ENCODE measurements at regions not wholly inside any gene's neighbourhood (a gene's known extent, or its start where the extent isn't known, plus 50 kb on each side); places are given as distances from the start of the nearest gene placed in this dataset.

GRCh38 chr4:12697970-12698369 is 786.2 kb downstream of the RAB28 start:
- ChIA-PET POLR2A (no interaction called here), CTCF (ENCODE audit: low intra/inter-chr PET ratio, low total read pairs) (no interaction called here)
- H4K20me1 ChIP-seq (ENCODE audit: insufficient read depth, low read length) = no peaks in the 10 kb centered on the region
- ATAC-seq = no peak
- H3K4me2 ChIP-seq (ENCODE audit: low read depth, low read length) = no peak overlapping the region
- H3K27me3 ChIP-seq (ENCODE audit: control insufficient read depth in 1 of 2, insufficient read depth in 2 of 2, low read length in 2 of 2) = no peaks in the 10 kb centered on the region
- H3K4me1 ChIP-seq (ENCODE audit: insufficient read depth, low read length) = no peaks in the 10 kb centered on the region
- H3K36me3 ChIP-seq (replicated peaks in 1 of 2; ENCODE audit: control insufficient read depth in 1 of 2, insufficient read depth in 2 of 2, low read length in 2 of 2) = no peaks in the 10 kb centered on the region
- intact Hi-C loops (cut with micrococcal nuclease; ENCODE audit: unreplicated experiment) (no loop called here), in situ Hi-C loops (cut with HindIII; ENCODE audit: extremely low pct_ligation_motif_present, low pct_unique_long_range_greater_than_20kb) (no loop called here)
- FAIRE-seq = no peak
- H3K79me2 ChIP-seq (ENCODE audit: insufficient read depth, low read length) = no peaks in the 10 kb centered on the region
- no peaks in the 10 kb centered on the region for H3K9me3 ChIP-seq (ENCODE audit: low read length)
- DNase-seq (ENCODE audit: low spot score) = no peak
- no peak overlapping the region for H3K4me3 ChIP-seq (replicated peaks in 1 of 3; ENCODE audit: insufficient read depth in 1 of 3, low read depth in 2 of 3, low read length in 3 of 3)
- no peak overlapping the region for H2AFZ ChIP-seq (ENCODE audit: low read length)
- 14% methylated on average over 2 of the region's 2 CpGs for WGBS (ENCODE audit: low lambda C conversion rate)
- no peak overlapping the region for H3K9ac ChIP-seq (ENCODE audit: insufficient read depth, low read depth, low read length)
- no TSS peak for BruUV-seq (replicated peaks)
- H3K27ac ChIP-seq (ENCODE audit: extremely low read length, insufficient read depth, low read length) = no peak overlapping the region
- TF ChIP-seq DR1 (CRISPR knock-in tag; IDR thresholded peaks at IDR 0.05) = no peak
- no peak for TF ChIP-seq ZNF687 (CRISPR knock-in tag; IDR thresholded peaks at IDR 0.05)
- TF ChIP-seq ZNF564 (CRISPR knock-in tag; IDR thresholded peaks at IDR 0.05) = no peak
- no peak for TF ChIP-seq ZNF512B (CRISPR knock-in tag; IDR thresholded peaks at IDR 0.05; ENCODE audit: borderline replicate concordance)
- TF ChIP-seq JDP2 (CRISPR knock-in tag; IDR thresholded peaks at IDR 0.05; ENCODE audit: borderline replicate concordance) = no peak
- TF ChIP-seq THAP9 (CRISPR knock-in tag; IDR thresholded peaks at IDR 0.05; ENCODE audit: borderline replicate concordance) = no peak
- no peak for TF ChIP-seq DDIT3 (CRISPR knock-in tag; IDR thresholded peaks at IDR 0.05)
- TF ChIP-seq HINFP (CRISPR knock-in tag; IDR thresholded peaks at IDR 0.05; ENCODE audit: low read depth) = no peak
- TF ChIP-seq ZNF496 (CRISPR knock-in tag; IDR thresholded peaks at IDR 0.05; ENCODE audit: insufficient replicate concordance) = no peak
- TF ChIP-seq ZNF652 (CRISPR knock-in tag; IDR thresholded peaks at IDR 0.05; ENCODE audit: borderline replicate concordance, low read depth) = no peak
- no peak for TF ChIP-seq NFKBIZ (CRISPR knock-in tag; IDR thresholded peaks at IDR 0.05)
- TF ChIP-seq KLF15 (CRISPR knock-in tag; IDR thresholded peaks at IDR 0.05; ENCODE audit: borderline replicate concordance) = no peak
- no peak for TF ChIP-seq ZNF337 (CRISPR knock-in tag; IDR thresholded peaks at IDR 0.05; ENCODE audit: borderline replicate concordance, low read depth)

All from HepG2 (cell line).